ENCODE measurements at regions not wholly inside any gene's neighbourhood (a gene's known extent, or its start where the extent isn't known, plus 50 kb on each side); places are given as distances from the start of the nearest gene placed in this dataset.

- Histone ChIP-seq H3K4me1 (ENCODE audit: control insufficient read depth in 1 of 2, insufficient read depth in 2 of 2, low read depth in 1 of 2, low read length in 1 of 2) (no peaks in the 10 kb centered on the region), H3K9me2 (no peaks in the 10 kb centered on the region), H3K36me3 (replicated peaks in 1 of 2; ENCODE audit: control insufficient read depth in 1 of 2, insufficient read depth in 2 of 2, low read length in 1 of 2) (no peaks in the 10 kb centered on the region), H3K9ac (no peak overlapping the region), H2AFZ (ENCODE audit: low read depth) (no peak overlapping the region), H3K4me3 (ENCODE audit: low read depth in 2 of 2, low read length in 1 of 2) (no peak overlapping the region), H4K20me1 (ENCODE audit: insufficient read depth) (no peaks in the 10 kb centered on the region), H3K27ac (ENCODE audit: low read depth in 2 of 2, low read length in 1 of 2) (no peak overlapping the region), H3F3A (replicated peaks; ENCODE audit: insufficient read depth) (no peaks in the 10 kb centered on the region), H3K27me3 (ENCODE audit: insufficient read depth) (no peaks in the 10 kb centered on the region), H3K9me3 (no peaks in the 10 kb centered on the region), H3K79me2 (ENCODE audit: insufficient read depth) (no peaks in the 10 kb centered on the region), H3K4me2 (no peak overlapping the region)
- no peak for DNase-seq
- TF ChIP-seq YY1 (IDR thresholded peaks at IDR 0.05; ENCODE audit: low read depth): no peak
- TF ChIP-seq RAD21 (IDR thresholded peaks at IDR 0.05; ENCODE audit: low read length): no peak
- TF ChIP-seq USF1 (IDR thresholded peaks at IDR 0.05; ENCODE audit: borderline replicate concordance, low read depth): no peak
- TF ChIP-seq RFX5 (IDR thresholded peaks at IDR 0.05; ENCODE audit: low read length): no peak
- TF ChIP-seq SIN3A (IDR thresholded peaks at IDR 0.05; ENCODE audit: borderline replicate concordance, low read depth, low read length): no peak
- WGBS (ENCODE audit: low lambda C conversion rate): 16% methylated on average over 1 of the region's 1 CpG
- ChIA-PET CTCF (interaction anchor here (1.3 kb wide), 1 partner anchor 9 kb away, joined by 3 read pairs; no protein-coding TSS in a partner anchor), POLR2A (no interaction called here)
Measured at GRCh38 chr9:73441223-73441622, 289.6 kb downstream of the ANXA1 start.

DNA sequence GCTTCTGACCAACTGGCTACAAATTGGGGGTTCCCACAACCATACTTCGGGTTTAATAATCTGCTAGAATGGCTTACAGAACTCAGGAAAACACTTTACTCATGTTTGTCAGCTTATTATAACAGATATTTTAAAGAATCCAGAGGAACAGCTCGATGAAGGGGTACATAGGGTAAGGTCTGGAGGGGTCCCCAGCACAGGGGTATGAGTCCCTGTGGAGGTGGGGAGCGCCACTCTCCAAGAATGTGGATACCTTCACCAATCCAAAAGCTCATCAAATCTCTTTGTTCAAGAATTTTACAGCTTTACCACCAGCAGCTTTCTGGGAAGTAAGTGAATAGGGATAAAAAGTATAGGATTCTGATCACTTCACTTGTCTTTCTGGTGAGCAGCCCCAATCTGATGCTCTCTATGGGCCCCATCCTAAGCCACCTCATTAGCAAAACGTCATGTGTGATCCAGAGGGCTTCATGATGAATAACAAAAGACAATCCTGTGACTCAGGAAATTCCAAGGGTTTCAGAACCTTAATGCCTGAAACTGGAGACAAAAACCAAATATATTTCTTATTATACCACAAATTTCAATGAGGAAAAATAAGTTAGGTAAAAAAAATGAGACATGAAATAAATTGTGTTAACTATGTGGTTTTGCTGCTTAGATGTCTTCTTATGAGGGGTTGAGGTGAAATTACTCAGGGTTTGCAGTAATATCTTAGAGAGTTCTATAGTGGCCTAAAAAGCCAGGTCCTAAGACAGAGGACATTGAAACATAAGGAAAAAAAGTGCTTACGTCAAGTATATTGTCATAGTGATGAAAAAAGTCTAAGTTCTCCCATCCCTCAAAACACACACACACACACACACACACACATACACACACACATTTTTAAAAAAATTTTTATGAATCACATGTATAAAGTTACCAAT is 290.5 kb downstream of the ANXA1 start:
- Histone ChIP-seq H3K79me2 (ENCODE audit: insufficient read depth) (no peaks in the 10 kb centered on the region), H3K4me2 (no peak overlapping the region), H3K9me2 (no peaks in the 10 kb centered on the region), H3K4me3 (ENCODE audit: low read depth in 2 of 2, low read length in 1 of 2) (no peak overlapping the region), H3K27ac (ENCODE audit: low read depth in 2 of 2, low read length in 1 of 2) (no peak overlapping the region), H4K20me1 (ENCODE audit: insufficient read depth) (no peaks in the 10 kb centered on the region), H3K4me1 (ENCODE audit: control insufficient read depth in 1 of 2, insufficient read depth in 2 of 2, low read depth in 1 of 2, low read length in 1 of 2) (no peaks in the 10 kb centered on the region), H3F3A (replicated peaks; ENCODE audit: insufficient read depth) (no peaks in the 10 kb centered on the region), H3K9ac (no peak overlapping the region), H3K27me3 (ENCODE audit: insufficient read depth) (no peaks in the 10 kb centered on the region), H3K36me3 (replicated peaks in 1 of 2; ENCODE audit: control insufficient read depth in 1 of 2, insufficient read depth in 2 of 2, low read length in 1 of 2) (no peaks in the 10 kb centered on the region), H2AFZ (ENCODE audit: low read depth) (no peak overlapping the region), H3K9me3 (no peaks in the 10 kb centered on the region)
- ChIA-PET CTCF (no interaction called here), POLR2A (no interaction called here)
- no peak for DNase-seq
- 24% methylated on average over 5 of the region's 5 CpGs for WGBS (ENCODE audit: low lambda C conversion rate)
- TF ChIP-seq USF1 (IDR thresholded peaks at IDR 0.05; ENCODE audit: borderline replicate concordance, low read depth) (no peak), JUND (IDR thresholded peaks at IDR 0.05) (no peak), SIN3A (IDR thresholded peaks at IDR 0.05; ENCODE audit: borderline replicate concordance, low read depth, low read length) (no peak)

DNA sequence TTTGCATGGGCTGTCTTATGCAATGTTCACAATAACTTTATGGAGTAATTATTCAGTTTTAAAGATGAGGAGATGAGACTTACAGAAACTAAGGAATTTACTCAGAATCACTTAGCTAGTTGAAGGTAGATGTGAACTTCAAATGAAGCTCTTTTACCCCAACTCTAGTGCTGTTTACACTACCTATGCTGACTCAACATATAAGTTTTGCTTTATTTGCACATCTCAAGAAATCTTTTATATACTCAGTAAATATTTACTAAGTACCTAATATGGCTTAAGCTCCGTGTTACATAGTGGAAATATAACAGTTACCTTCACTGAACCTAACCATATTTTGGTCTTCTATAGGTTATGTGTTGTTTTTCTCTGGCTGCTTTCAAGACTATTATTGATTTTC is 293.2 kb downstream of the ANXA1 start:
- no peaks in the 10 kb centered on the region for H3K9me3 ChIP-seq
- H3F3A ChIP-seq (replicated peaks; ENCODE audit: insufficient read depth): no peaks in the 10 kb centered on the region
- H3K4me2 ChIP-seq: no peak overlapping the region
- H3K4me3 ChIP-seq (ENCODE audit: low read depth in 2 of 2, low read length in 1 of 2): no peak overlapping the region
- no peaks in the 10 kb centered on the region for H3K79me2 ChIP-seq (ENCODE audit: insufficient read depth)
- H3K4me1 ChIP-seq (ENCODE audit: control insufficient read depth in 1 of 2, insufficient read depth in 2 of 2, low read depth in 1 of 2, low read length in 1 of 2): no peaks in the 10 kb centered on the region
- no peaks in the 10 kb centered on the region for H4K20me1 ChIP-seq (ENCODE audit: insufficient read depth)
- H3K36me3 ChIP-seq (replicated peaks in 1 of 2; ENCODE audit: control insufficient read depth in 1 of 2, insufficient read depth in 2 of 2, low read length in 1 of 2): no peaks in the 10 kb centered on the region
- no peaks in the 10 kb centered on the region for H3K27me3 ChIP-seq (ENCODE audit: insufficient read depth)
- DNase-seq: no peak
- H3K9me2 ChIP-seq: 0 out of 2 replicates have a peak, but pooled peaks cover 2% of the 10 kb centered on the region
- ChIA-PET POLR2A (no interaction called here), CTCF (no interaction called here)
- no peak overlapping the region for H3K9ac ChIP-seq
- 0% methylated on average over 1 of the region's 1 CpG for WGBS (ENCODE audit: low lambda C conversion rate)
- no peak overlapping the region for H3K27ac ChIP-seq (ENCODE audit: low read depth in 2 of 2, low read length in 1 of 2)
- no peak overlapping the region for H2AFZ ChIP-seq (ENCODE audit: low read depth)
- TF ChIP-seq, protein P1, sequence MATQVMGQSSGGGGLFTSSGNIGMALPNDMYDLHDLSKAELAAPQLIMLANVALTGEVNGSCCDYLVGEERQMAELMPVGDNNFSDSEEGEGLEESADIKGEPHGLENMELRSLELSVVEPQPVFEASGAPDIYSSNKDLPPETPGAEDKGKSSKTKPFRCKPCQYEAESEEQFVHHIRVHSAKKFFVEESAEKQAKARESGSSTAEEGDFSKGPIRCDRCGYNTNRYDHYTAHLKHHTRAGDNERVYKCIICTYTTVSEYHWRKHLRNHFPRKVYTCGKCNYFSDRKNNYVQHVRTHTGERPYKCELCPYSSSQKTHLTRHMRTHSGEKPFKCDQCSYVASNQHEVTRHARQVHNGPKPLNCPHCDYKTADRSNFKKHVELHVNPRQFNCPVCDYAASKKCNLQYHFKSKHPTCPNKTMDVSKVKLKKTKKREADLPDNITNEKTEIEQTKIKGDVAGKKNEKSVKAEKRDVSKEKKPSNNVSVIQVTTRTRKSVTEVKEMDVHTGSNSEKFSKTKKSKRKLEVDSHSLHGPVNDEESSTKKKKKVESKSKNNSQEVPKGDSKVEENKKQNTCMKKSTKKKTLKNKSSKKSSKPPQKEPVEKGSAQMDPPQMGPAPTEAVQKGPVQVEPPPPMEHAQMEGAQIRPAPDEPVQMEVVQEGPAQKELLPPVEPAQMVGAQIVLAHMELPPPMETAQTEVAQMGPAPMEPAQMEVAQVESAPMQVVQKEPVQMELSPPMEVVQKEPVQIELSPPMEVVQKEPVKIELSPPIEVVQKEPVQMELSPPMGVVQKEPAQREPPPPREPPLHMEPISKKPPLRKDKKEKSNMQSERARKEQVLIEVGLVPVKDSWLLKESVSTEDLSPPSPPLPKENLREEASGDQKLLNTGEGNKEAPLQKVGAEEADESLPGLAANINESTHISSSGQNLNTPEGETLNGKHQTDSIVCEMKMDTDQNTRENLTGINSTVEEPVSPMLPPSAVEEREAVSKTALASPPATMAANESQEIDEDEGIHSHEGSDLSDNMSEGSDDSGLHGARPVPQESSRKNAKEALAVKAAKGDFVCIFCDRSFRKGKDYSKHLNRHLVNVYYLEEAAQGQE (IDR thresholded peaks at IDR 0.05; ENCODE audit: low read depth, low read length): no peak
- no peak for TF ChIP-seq POLR2AphosphoS5 (IDR thresholded peaks at IDR 0.05; ENCODE audit: low read depth, low read length)
- no peak for TF ChIP-seq USF1 (IDR thresholded peaks at IDR 0.05; ENCODE audit: borderline replicate concordance, low read depth)
- TF ChIP-seq RCOR1 (IDR thresholded peaks at IDR 0.05; ENCODE audit: low read length): no peak
- no peak for TF ChIP-seq FOSL2 (IDR thresholded peaks at IDR 0.05; ENCODE audit: borderline replicate concordance, low read depth)
- no peak for TF ChIP-seq NRF1 (IDR thresholded peaks at IDR 0.05; ENCODE audit: low read depth, low read length)
- TF ChIP-seq CHD2 (IDR thresholded peaks at IDR 0.05; ENCODE audit: low read length, partially characterized antibody): no peak
- no peak for TF ChIP-seq USF2 (IDR thresholded peaks at IDR 0.05; ENCODE audit: borderline replicate concordance, low read depth, low read length)

All from SK-N-SH (cell line).